ENCODE measurements at regions not wholly inside any gene's neighbourhood (a gene's known extent, or its start where the extent isn't known, plus 50 kb on each side); places are given as distances from the start of the nearest gene placed in this dataset.

GRCh38 chr20:22524393-22525015 is 59.9 kb downstream of the FOXA2 start:
- Histone ChIP-seq H3K9ac (ENCODE audit: insufficient read depth, low read depth, low read length) (peak overlapping the region; percentile 77), H3K4me2 (ENCODE audit: low read depth, low read length) (peak overlapping the region; percentile 91), H3K27ac (ENCODE audit: extremely low read length, insufficient read depth, low read length) (peak overlapping the region; percentile 89), H4K20me1 (ENCODE audit: insufficient read depth, low read length) (no peaks in the 10 kb centered on the region), H3K27me3 (ENCODE audit: control insufficient read depth in 1 of 2, insufficient read depth in 2 of 2, low read length in 2 of 2) (no peaks in the 10 kb centered on the region), H3K4me3 (replicated peaks in 1 of 3; ENCODE audit: insufficient read depth in 1 of 3, low read depth in 2 of 3, low read length in 3 of 3) (peak overlapping the region; percentile 5 to 69 (median 39); a peak in 5 of 6 replicates), H3K79me2 (ENCODE audit: insufficient read depth, low read length) (peaks cover 10% of the 10 kb centered on the region), H3K9me3 (ENCODE audit: low read length) (no peaks in the 10 kb centered on the region), H2AFZ (ENCODE audit: low read length) (no peak overlapping the region), H3K4me1 (ENCODE audit: insufficient read depth, low read length) (peaks cover 72% of the 10 kb centered on the region), H3K36me3 (replicated peaks in 1 of 2; ENCODE audit: control insufficient read depth in 1 of 2, insufficient read depth in 2 of 2, low read length in 2 of 2) (no peaks in the 10 kb centered on the region; a peak in 1 of 5 replicates)
- ATAC-seq (peak; percentile 23), DNase-seq (ENCODE audit: low spot score) (no peak), FAIRE-seq (no peak)
- ChIA-PET CTCF (ENCODE audit: low intra/inter-chr PET ratio, low total read pairs) (no interaction called here), POLR2A (interaction anchor here (0.7 to 10.8 kb wide), 32 partner anchors 10 to 1104 kb away, joined by 3 to 501 read pairs (median 12); partner anchors contain the start of genes FOXA2 and NXT1)
- in situ Hi-C loops (cut with HindIII; ENCODE audit: extremely low pct_ligation_motif_present, low pct_unique_long_range_greater_than_20kb): no loop called here
- WGBS (ENCODE audit: low lambda C conversion rate): 2% methylated on average over 6 of the region's 6 CpGs
- intact Hi-C loops (cut with micrococcal nuclease; ENCODE audit: unreplicated experiment): loop anchor here (1.0 to 2.0 kb wide), 5 partner anchors 10 to 61 kb away; no protein-coding TSS in a partner anchor
- BruUV-seq (replicated peaks): TSS peak; percentile 67
- TF ChIP-seq ZNF605 (CRISPR knock-in tag; IDR thresholded peaks at IDR 0.05): 0 out of 2 replicates have a peak, but pooled peaks have one; percentile 3
- TF ChIP-seq HMG20A (CRISPR knock-in tag; IDR thresholded peaks at IDR 0.05; ENCODE audit: borderline replicate concordance): 0 out of 2 replicates have a peak, but pooled peaks have one; percentile 2
- TF ChIP-seq SP2 (CRISPR knock-in tag; IDR thresholded peaks at IDR 0.05): no peak
- no peak for TF ChIP-seq ATM (IDR thresholded peaks at IDR 0.05; ENCODE audit: borderline replicate concordance)
- no peak for TF ChIP-seq ZNF652 (CRISPR knock-in tag; IDR thresholded peaks at IDR 0.05; ENCODE audit: borderline replicate concordance, low read depth)
- TF ChIP-seq ZNF720 (CRISPR knock-in tag; IDR thresholded peaks at IDR 0.05): no peak
- TF ChIP-seq ZFY (CRISPR knock-in tag; IDR thresholded peaks at IDR 0.05): peak; percentile 0; the same call in 1 of the 2 replicates
- no peak for TF ChIP-seq RFX3 (CRISPR knock-in tag; IDR thresholded peaks at IDR 0.05)
- TF ChIP-seq RARG (CRISPR knock-in tag; IDR thresholded peaks at IDR 0.05; ENCODE audit: low read depth): no peak
- TF ChIP-seq ZNF607 (CRISPR knock-in tag; IDR thresholded peaks at IDR 0.05; ENCODE audit: borderline replicate concordance): 0 out of 2 replicates have a peak, but pooled peaks have one; percentile 3
- 0 out of 2 replicates have a peak, but pooled peaks have one; percentile 19 for TF ChIP-seq ZBTB3 (CRISPR knock-in tag; IDR thresholded peaks at IDR 0.05; ENCODE audit: borderline replicate concordance, low read depth)
- no peak for TF ChIP-seq ZBTB43 (CRISPR knock-in tag; conservative IDR thresholded peaks at IDR 0.05)
- 0 out of 2 replicates have a peak, but pooled peaks have one; percentile 1 for TF ChIP-seq PATZ1 (CRISPR knock-in tag; IDR thresholded peaks at IDR 0.05)
- TF ChIP-seq SNAI1 (CRISPR knock-in tag; IDR thresholded peaks at IDR 0.05; ENCODE audit: borderline replicate concordance): 0 out of 2 replicates have a peak, but pooled peaks have one; percentile 14
- no peak for TF ChIP-seq POGK (CRISPR knock-in tag; conservative IDR thresholded peaks at IDR 0.05)
- no peak for TF ChIP-seq HNF4A (CRISPR knock-in tag; IDR thresholded peaks at IDR 0.05)

Measured in HepG2 (cell line).